ENCODE measurements at regions not wholly inside any gene's neighbourhood (a gene's known extent, or its start where the extent isn't known, plus 50 kb on each side); places are given as distances from the start of the nearest gene placed in this dataset.
A peak's percentile ranks its signal among the peaks of the same experiment; 100 is the strongest.

- H3K27ac ChIP-seq: no peak overlapping the region
- peak; percentile 40 for DNase-seq
- in situ Hi-C loops (cut with HindIII; ENCODE audit: low pct_ligation_motif_present, low sequenced_read_pairs): no loop called here
- no peaks in the 10 kb centered on the region for H3K36me3 ChIP-seq (replicated peaks)
- no peaks in the 10 kb centered on the region for H3K27me3 ChIP-seq (replicated peaks)
- no peak for TF ChIP-seq CTCF (IDR thresholded peaks at IDR 0.05; ENCODE audit: low read depth, low read length, missing control alignments)
- H3K4me3 ChIP-seq (ENCODE audit: low read depth, low read length): no peak overlapping the region
Observed at GRCh38 chr7:46115410-46115809, 194.3 kb upstream of the IGFBP3 start.

GRCh38 chr7:46109437-46109836, 188.4 kb upstream of the IGFBP3 start:
- Histone ChIP-seq H3K36me3 (replicated peaks) (no peaks in the 10 kb centered on the region), H3K4me3 (ENCODE audit: low read depth, low read length) (no peak overlapping the region), H3K27ac (no peak overlapping the region), H3K27me3 (replicated peaks) (no peaks in the 10 kb centered on the region)
- TF ChIP-seq CTCF (IDR thresholded peaks at IDR 0.05; ENCODE audit: low read depth, low read length, missing control alignments): no peak
- DNase-seq: no peak
- in situ Hi-C loops (cut with HindIII; ENCODE audit: low pct_ligation_motif_present, low sequenced_read_pairs): no loop called here

- no peak for DNase-seq
- TF ChIP-seq CTCF (IDR thresholded peaks at IDR 0.05; ENCODE audit: low read depth, low read length, missing control alignments): no peak
- no peaks in the 10 kb centered on the region for H3K36me3 ChIP-seq (replicated peaks)
- no peak overlapping the region for H3K27ac ChIP-seq
- no peak overlapping the region for H3K4me3 ChIP-seq (ENCODE audit: low read depth, low read length)
- in situ Hi-C loops (cut with HindIII; ENCODE audit: low pct_ligation_motif_present, low sequenced_read_pairs): no loop called here
- no peaks in the 10 kb centered on the region for H3K27me3 ChIP-seq (replicated peaks)
Observed at GRCh38 chr7:46108272-46108671, 187.2 kb upstream of the IGFBP3 start.

- Histone ChIP-seq H3K36me3 (replicated peaks) (no peaks in the 10 kb centered on the region), H3K27ac (no peak overlapping the region), H3K4me3 (ENCODE audit: low read depth, low read length) (no peak overlapping the region), H3K27me3 (replicated peaks) (no peaks in the 10 kb centered on the region)
- no peak for DNase-seq
- TF ChIP-seq CTCF (IDR thresholded peaks at IDR 0.05; ENCODE audit: low read depth, low read length, missing control alignments): no peak
- in situ Hi-C loops (cut with HindIII; ENCODE audit: low pct_ligation_motif_present, low sequenced_read_pairs): no loop called here
Observed at GRCh38 chr7:46107610-46108217, 186.6 kb upstream of the IGFBP3 start.

GRCh38 chr7:46100521-46100920, 179.4 kb upstream of the IGFBP3 start:
- TF ChIP-seq CTCF (IDR thresholded peaks at IDR 0.05; ENCODE audit: low read depth, low read length, missing control alignments): no peak
- no peak for DNase-seq
- no peak overlapping the region for H3K4me3 ChIP-seq (ENCODE audit: low read depth, low read length)
- H3K36me3 ChIP-seq (replicated peaks): no peaks in the 10 kb centered on the region
- H3K27me3 ChIP-seq (replicated peaks): no peaks in the 10 kb centered on the region
- in situ Hi-C loops (cut with HindIII; ENCODE audit: low pct_ligation_motif_present, low sequenced_read_pairs): no loop called here
- H3K27ac ChIP-seq: no peak overlapping the region

GRCh38 chr7:46099076-46099475, 178.0 kb upstream of the IGFBP3 start:
- no peaks in the 10 kb centered on the region for H3K27me3 ChIP-seq (replicated peaks)
- in situ Hi-C loops (cut with HindIII; ENCODE audit: low pct_ligation_motif_present, low sequenced_read_pairs): no loop called here
- H3K36me3 ChIP-seq (replicated peaks): no peaks in the 10 kb centered on the region
- H3K4me3 ChIP-seq (ENCODE audit: low read depth, low read length): no peak overlapping the region
- H3K27ac ChIP-seq: no peak overlapping the region
- no peak for DNase-seq
- no peak for TF ChIP-seq CTCF (IDR thresholded peaks at IDR 0.05; ENCODE audit: low read depth, low read length, missing control alignments)

Data from brain microvascular endothelial cell (primary cell).